ENCODE measurements at regions not wholly inside any gene's neighbourhood (a gene's known extent, or its start where the extent isn't known, plus 50 kb on each side); places are given as distances from the start of the nearest gene placed in this dataset.
"Not testable (repeated sequence)": the region's sequence is repeated elsewhere in the genome, so short reads cannot be mapped to it uniquely, and the experiment has no call there.

DNA sequence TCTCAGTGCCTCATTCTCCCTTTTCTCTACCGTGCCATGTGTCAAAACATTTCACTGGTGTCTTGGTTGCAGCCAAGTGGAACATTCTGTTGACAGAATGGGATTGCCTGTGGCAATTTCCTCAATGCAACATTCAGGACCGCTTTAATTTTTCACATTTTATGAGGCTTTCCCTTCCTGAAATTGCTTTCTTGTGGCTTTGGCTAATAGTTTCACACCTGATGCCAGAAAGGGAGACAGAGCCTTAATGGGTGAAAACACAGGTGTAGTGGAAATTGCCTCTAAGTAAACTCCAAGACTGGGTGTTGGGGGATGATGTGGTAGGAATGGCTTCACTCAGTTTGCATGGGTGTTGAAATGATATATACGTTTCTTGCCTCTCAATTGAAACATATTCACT is 278.3 kb downstream of the TSN start:
- Mint-ChIP-seq H3K27me3 (ENCODE audit: low read depth in 2 of 2) (peaks cover 0 to 3% of the 10 kb centered on the region in 2 donors), H3K4me1 (peaks cover 0 to 6% of the 10 kb centered on the region in 2 donors), H3K36me3 (no peaks in the 10 kb centered on the region), H3K4me3 (no peak overlapping the region), H3K27ac (no peak overlapping the region), H3K9me3 (no peaks in the 10 kb centered on the region)
- H3K27ac ChIP-seq (ENCODE audit: low read length): no peak overlapping the region
- WGBS (ENCODE audit: insufficient coverage): 83% methylated on average over 2 of the region's 3 CpGs
- DNase-seq (no peak), ATAC-seq (no peak)
- no peaks in the 10 kb centered on the region for H3K9me3 ChIP-seq (ENCODE audit: control insufficient read depth, insufficient read depth, low read length)
- H3K4me1 ChIP-seq (ENCODE audit: control insufficient read depth, insufficient read depth, low read length): no peaks in the 10 kb centered on the region
- no peaks in the 10 kb centered on the region for H3K27me3 ChIP-seq (ENCODE audit: control insufficient read depth, insufficient read depth, low read length)
- intact Hi-C loops (cut with micrococcal nuclease): no loop called here
- TF ChIP-seq, protein P1, sequence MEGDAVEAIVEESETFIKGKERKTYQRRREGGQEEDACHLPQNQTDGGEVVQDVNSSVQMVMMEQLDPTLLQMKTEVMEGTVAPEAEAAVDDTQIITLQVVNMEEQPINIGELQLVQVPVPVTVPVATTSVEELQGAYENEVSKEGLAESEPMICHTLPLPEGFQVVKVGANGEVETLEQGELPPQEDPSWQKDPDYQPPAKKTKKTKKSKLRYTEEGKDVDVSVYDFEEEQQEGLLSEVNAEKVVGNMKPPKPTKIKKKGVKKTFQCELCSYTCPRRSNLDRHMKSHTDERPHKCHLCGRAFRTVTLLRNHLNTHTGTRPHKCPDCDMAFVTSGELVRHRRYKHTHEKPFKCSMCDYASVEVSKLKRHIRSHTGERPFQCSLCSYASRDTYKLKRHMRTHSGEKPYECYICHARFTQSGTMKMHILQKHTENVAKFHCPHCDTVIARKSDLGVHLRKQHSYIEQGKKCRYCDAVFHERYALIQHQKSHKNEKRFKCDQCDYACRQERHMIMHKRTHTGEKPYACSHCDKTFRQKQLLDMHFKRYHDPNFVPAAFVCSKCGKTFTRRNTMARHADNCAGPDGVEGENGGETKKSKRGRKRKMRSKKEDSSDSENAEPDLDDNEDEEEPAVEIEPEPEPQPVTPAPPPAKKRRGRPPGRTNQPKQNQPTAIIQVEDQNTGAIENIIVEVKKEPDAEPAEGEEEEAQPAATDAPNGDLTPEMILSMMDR (IDR thresholded peaks at IDR 0.05): no peak
- no peaks in the 10 kb centered on the region for H3K36me3 ChIP-seq (ENCODE audit: control insufficient read depth, insufficient read depth, low read length)
- no peak overlapping the region for H3K4me3 ChIP-seq (ENCODE audit: low read length)

- H3K27me3 Mint-ChIP-seq (ENCODE audit: low read depth in 2 of 2): peaks cover 0 to 3% of the 10 kb centered on the region in 2 donors
- intact Hi-C loops (cut with micrococcal nuclease): no loop called here
- WGBS (ENCODE audit: insufficient coverage): 75% methylated on average over 1 of the region's 5 CpGs
- H3K27ac Mint-ChIP-seq: no peak overlapping the region
- ATAC-seq (no peak), DNase-seq (no peak)
- TF ChIP-seq, protein P1 (IDR thresholded peaks at IDR 0.05): no peak
- H3K9me3 Mint-ChIP-seq: no peaks in the 10 kb centered on the region
- H3K36me3 ChIP-seq (ENCODE audit: control insufficient read depth, insufficient read depth, low read length): no peaks in the 10 kb centered on the region
- no peaks in the 10 kb centered on the region for H3K4me1 ChIP-seq (ENCODE audit: control insufficient read depth, insufficient read depth, low read length)
- H3K4me3 ChIP-seq (ENCODE audit: low read length): no peak overlapping the region
- no peak overlapping the region for H3K27ac ChIP-seq (ENCODE audit: low read length)
- peaks cover 0 to 6% of the 10 kb centered on the region in 2 donors for H3K4me1 Mint-ChIP-seq
- no peak overlapping the region for H3K4me3 Mint-ChIP-seq
- no peaks in the 10 kb centered on the region for H3K36me3 Mint-ChIP-seq
- H3K27me3 ChIP-seq (ENCODE audit: control insufficient read depth, insufficient read depth, low read length): no peaks in the 10 kb centered on the region
- no peaks in the 10 kb centered on the region for H3K9me3 ChIP-seq (ENCODE audit: control insufficient read depth, insufficient read depth, low read length)
These were observed 278.9 kb downstream of the TSN start for GRCh38 chr2:122034344-122034743.

- H3K4me1 Mint-ChIP-seq: peaks cover 0 to 6% of the 10 kb centered on the region in 2 donors
- no peaks in the 10 kb centered on the region for H3K36me3 Mint-ChIP-seq
- ATAC-seq: no peak
- WGBS (ENCODE audit: insufficient coverage): 52% methylated on average over 4 of the region's 4 CpGs
- Histone ChIP-seq H3K4me3 (ENCODE audit: low read length) (no peak overlapping the region), H3K27me3 (ENCODE audit: control insufficient read depth, insufficient read depth, low read length) (no peaks in the 10 kb centered on the region), H3K9me3 (ENCODE audit: control insufficient read depth, insufficient read depth, low read length) (no peaks in the 10 kb centered on the region), H3K27ac (ENCODE audit: low read length) (no peak overlapping the region), H3K36me3 (ENCODE audit: control insufficient read depth, insufficient read depth, low read length) (no peaks in the 10 kb centered on the region), H3K4me1 (ENCODE audit: control insufficient read depth, insufficient read depth, low read length) (no peaks in the 10 kb centered on the region)
- no peaks in the 10 kb centered on the region for H3K9me3 Mint-ChIP-seq
- no peak overlapping the region for H3K4me3 Mint-ChIP-seq
- intact Hi-C loops (cut with micrococcal nuclease): no loop called here
- H3K27ac Mint-ChIP-seq: no peak overlapping the region
- TF ChIP-seq, protein P1 (IDR thresholded peaks at IDR 0.05): no peak
- DNase-seq: no peak
- peaks cover 0 to 3% of the 10 kb centered on the region in 2 donors for H3K27me3 Mint-ChIP-seq (ENCODE audit: low read depth in 2 of 2)
These were observed 279.3 kb downstream of the TSN start for GRCh38 chr2:122034777-122035176.

DNA sequence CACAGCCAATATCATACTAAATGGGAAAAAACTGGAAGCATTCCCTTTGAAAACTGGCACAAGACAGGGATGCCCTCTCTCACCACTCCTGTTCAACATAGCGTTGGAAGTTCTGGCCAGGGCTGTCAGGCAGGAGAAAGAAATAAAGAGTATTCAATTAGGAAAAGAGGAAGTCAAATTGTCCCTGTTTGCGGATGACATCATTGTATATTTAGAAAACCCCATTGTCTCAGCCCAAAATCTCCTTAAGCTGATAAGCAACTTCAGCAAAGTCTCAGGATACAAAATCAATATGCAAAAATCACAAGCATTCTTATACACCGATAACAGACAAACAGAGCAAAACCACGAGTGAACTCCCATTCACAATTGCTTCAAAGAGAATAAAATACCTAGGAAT is 283.4 kb downstream of the TSN start:
- H3K36me3 ChIP-seq (ENCODE audit: control insufficient read depth, insufficient read depth, low read length); H3K4me3 Mint-ChIP-seq; H3K4me3 ChIP-seq (ENCODE audit: low read length); H3K9me3 ChIP-seq (ENCODE audit: control insufficient read depth, insufficient read depth, low read length); H3K9me3 Mint-ChIP-seq; H3K27me3 Mint-ChIP-seq (ENCODE audit: low read depth in 2 of 2); H3K27ac ChIP-seq (ENCODE audit: low read length); intact Hi-C loops (cut with micrococcal nuclease); H3K27ac Mint-ChIP-seq; H3K36me3 Mint-ChIP-seq; H3K4me1 ChIP-seq (ENCODE audit: control insufficient read depth, insufficient read depth, low read length); H3K4me1 Mint-ChIP-seq; DNase-seq; ATAC-seq; H3K27me3 ChIP-seq (ENCODE audit: control insufficient read depth, insufficient read depth, low read length): not testable (repeated sequence)
- 94% methylated on average over 2 of the region's 4 CpGs for WGBS (ENCODE audit: insufficient coverage)

All from natural killer cell (primary cell).